Stimulated activated CD4-positive, alpha-beta T cell treated with anti-CD3 and anti-CD28 coated beads, TNF-alpha, amount 100 ng/mL, for 24 hours (primary cell): ENCODE measurements at regions not wholly inside any gene's neighbourhood (a gene's known extent, or its start where the extent isn't known, plus 50 kb on each side); places are given as distances from the start of the nearest gene placed in this dataset.
A peak's percentile ranks its signal among the peaks of the same experiment; 100 is the strongest.

Experiments
- DNase-seq, 3 experiments: peaks; one replicate each; pipeline ENCODE4 v3.0.0-alpha.2; 2020; ENCODE audit warnings: low read depth in 3 of 3

GRCh38 chr20:22370137-22370536 is 214.2 kb downstream of the FOXA2 start:
- no peak for DNase-seq

GRCh38 chr20:22369100-22369499 is 215.3 kb downstream of the FOXA2 start:
- no peak for DNase-seq

- DNase-seq = no peak
Observed at GRCh38 chr20:22368235-22368634, 216.1 kb downstream of the FOXA2 start.

- no peak for DNase-seq
Observed at GRCh38 chr20:22366631-22367030, 217.7 kb downstream of the FOXA2 start.

DNA sequence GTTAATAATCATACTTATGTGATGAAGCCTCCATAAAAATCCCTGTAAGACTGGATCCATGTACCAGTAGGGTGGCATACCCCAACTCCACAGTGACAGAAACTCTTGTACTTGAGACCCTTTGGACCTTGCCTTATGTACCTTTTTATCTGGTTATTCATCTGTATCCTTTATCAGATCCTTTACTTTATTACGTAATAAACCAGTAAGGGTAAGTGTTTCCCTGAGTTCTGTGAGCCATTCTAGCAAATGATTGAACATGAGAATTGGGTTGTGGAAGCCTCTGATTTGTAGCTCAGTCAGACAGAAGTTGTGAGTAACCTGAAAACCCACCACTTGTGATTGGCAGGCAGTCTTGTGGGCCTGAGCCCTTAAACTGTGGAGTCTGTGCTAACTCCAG is 229.7 kb downstream of the FOXA2 start:
- no peak for DNase-seq

GRCh38 chr20:22353586-22353985 is 230.8 kb downstream of the FOXA2 start:
- no peak for DNase-seq

DNA sequence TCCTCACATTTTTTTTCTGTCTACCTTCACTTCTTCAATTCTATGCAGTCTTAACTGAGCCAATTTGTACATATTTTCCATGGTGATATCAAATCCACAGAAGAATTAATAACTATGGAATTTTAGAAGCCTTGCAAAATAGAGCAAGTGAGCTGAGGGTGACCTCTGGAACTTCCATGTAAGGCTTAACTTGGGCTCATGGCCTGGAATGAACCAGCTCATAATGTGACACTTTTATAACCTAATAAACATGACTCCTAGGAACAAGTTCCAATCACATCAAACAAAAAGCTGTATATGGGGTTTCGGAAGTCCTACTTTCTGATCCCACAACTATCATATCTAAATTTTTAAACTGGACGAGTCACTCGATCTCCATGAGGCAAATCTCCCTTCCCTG is 232.4 kb downstream of the FOXA2 start:
- no peak for DNase-seq

GRCh38 chr20:22350624-22351023 is 233.7 kb downstream of the FOXA2 start:
- no peak for DNase-seq

- no peak for DNase-seq
Observed at GRCh38 chr20:22348010-22348409, 236.4 kb downstream of the FOXA2 start.

GRCh38 chr20:22346716-22347115 is 237.7 kb downstream of the FOXA2 start:
- DNase-seq = no peak

GRCh38 chr20:22343612-22344011 is 240.8 kb downstream of the FOXA2 start:
- DNase-seq = no peak

- no peak for DNase-seq
Observed at GRCh38 chr20:22342410-22342809, 242.0 kb downstream of the FOXA2 start.

GRCh38 chr20:22341508-22341907 is 242.9 kb downstream of the FOXA2 start:
- DNase-seq = no peak

GRCh38 chr20:22339946-22340345 is 244.4 kb downstream of the FOXA2 start:
- no peak for DNase-seq

- no peak for DNase-seq
Observed at GRCh38 chr20:22339091-22339881, 245.1 kb downstream of the FOXA2 start.

DNA sequence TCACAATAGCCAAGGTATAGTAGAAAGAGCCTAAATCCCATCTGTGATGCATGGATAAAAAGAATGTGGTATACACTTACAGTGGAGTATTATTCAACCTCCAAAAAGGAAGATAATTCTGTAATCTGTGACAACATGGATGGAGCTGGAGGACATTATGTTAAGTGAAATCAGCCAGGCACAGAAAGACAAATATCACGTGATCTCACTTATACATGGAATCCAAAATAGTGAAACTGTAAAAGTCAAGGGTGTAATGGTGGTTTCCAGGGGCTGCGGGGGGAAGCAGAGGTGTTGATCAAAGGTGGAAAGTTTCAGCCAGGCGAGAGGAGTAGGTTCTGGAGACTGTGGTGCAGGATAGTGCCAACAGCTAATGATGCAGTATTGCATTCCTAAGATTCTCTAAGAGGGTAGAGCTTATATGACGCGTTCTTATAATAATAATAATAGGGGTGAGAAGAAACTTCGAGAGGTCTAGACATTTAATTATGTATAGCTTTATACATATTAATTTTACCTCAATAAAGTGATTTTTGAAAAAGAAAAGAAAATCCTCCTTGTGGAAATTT is 246.1 kb downstream of the FOXA2 start:
- DNase-seq = no peak

DNA sequence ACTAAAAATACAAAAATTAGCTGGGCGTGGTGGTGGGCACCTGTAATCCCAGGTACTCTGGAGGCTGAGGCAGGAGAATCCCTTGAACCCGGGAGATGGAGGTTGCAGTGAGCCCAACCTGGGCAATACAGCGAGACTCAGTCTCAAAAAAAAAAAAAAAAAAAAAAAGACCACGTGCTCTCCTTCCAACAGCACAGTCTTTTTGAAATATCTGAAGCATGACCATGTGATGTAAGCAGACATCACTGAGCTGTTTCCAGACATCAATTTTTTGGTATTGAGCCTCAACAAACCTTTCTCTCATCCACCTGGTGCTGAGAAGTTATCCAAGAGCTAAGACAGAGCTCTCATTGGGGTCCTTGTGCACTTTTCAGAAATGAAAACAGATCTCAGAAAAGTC is 249.2 kb downstream of the FOXA2 start:
- no peak for DNase-seq

GRCh38 chr20:22333885-22334545 is 250.4 kb downstream of the FOXA2 start:
- DNase-seq = peak in 1 of 3 experiments; percentile 20

GRCh38 chr20:22324505-22324904 is 259.9 kb downstream of the FOXA2 start:
- DNase-seq = no peak

DNA sequence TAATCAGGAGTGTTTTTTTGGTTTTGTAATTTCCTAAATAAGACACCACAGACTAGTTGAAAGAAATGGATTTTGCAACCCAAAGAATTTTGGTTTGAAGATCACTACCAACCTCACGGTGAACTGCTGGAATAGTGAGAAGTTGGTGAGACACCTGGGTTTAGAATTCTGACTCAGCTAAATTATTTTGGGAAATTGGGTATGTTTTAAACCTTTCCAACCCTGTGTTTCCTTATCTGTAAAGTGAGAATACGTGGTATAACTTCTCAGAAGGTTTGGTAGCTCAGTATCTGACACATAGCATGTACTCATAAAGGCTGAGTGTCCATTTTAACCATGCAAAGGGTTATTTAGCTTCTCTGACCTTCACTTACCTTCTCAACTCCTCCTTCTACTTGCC is 261.9 kb downstream of the FOXA2 start:
- DNase-seq = no peak

DNA sequence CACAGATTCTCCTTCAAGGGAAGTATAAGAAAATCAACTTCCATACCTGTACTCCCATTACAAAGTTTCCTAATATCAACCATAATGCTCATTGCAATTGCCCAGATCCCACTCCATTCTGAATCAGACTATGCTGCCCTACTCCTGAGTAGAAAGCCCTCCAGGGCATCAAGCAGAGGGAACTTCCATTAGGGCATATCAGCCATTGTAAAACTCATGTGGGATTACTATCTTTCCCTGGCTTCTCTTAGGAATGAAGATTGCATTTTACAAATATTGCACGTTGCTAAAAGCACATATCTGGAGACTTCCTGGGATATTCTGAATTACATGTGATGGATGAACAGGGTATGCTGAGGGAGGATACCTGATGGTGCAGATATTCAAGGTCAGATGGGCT is 263.2 kb downstream of the FOXA2 start:
- DNase-seq = no peak

- DNase-seq = no peak
Observed at GRCh38 chr20:22320245-22320915, 264.0 kb downstream of the FOXA2 start.

DNA sequence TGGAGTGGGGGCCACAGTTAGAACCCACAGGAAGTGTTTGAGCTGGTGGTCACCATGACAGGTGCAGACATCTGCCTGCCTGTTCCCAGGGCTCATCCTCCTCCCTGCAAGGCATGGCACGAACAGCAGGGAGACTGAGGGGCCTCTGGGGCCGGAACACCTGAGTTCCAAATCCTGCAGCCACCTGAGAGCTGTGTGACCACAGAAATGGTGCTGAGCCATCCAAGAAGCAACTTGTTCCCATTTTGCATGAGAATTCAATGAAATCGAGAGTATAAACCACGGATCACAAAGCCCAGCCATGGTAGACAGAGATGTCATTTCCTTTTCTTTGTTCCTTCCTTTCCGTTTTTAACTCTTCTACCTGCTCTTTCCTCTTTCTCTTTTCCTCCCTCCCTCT is 268.6 kb downstream of the FOXA2 start:
- DNase-seq = no peak
